ENCODE measurements at regions not wholly inside any gene's neighbourhood (a gene's known extent, or its start where the extent isn't known, plus 50 kb on each side); places are given as distances from the start of the nearest gene placed in this dataset.

DNA sequence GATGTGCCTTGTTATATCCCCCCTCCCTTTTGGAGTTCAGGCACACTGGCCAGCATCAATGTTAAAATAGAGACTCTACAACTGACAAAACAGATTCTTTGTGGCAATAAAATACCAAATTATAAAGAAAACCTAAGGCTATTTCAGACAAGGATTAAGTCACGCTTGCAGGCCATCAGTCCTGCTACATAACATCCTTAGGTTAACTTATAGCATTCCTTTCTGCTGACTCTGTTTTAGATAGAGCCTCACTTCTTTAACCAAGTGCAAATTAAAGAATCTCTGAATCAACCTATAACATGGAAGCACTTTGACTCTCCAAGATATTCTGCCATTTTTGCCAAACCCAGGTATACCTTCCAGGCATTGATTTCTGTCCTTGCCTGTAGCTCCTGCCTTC, 784.6 kb downstream of the RNF144A start:
- no peak for TF ChIP-seq POLR2A (IDR thresholded peaks at IDR 0.05)
- TF ChIP-seq, protein P1, sequence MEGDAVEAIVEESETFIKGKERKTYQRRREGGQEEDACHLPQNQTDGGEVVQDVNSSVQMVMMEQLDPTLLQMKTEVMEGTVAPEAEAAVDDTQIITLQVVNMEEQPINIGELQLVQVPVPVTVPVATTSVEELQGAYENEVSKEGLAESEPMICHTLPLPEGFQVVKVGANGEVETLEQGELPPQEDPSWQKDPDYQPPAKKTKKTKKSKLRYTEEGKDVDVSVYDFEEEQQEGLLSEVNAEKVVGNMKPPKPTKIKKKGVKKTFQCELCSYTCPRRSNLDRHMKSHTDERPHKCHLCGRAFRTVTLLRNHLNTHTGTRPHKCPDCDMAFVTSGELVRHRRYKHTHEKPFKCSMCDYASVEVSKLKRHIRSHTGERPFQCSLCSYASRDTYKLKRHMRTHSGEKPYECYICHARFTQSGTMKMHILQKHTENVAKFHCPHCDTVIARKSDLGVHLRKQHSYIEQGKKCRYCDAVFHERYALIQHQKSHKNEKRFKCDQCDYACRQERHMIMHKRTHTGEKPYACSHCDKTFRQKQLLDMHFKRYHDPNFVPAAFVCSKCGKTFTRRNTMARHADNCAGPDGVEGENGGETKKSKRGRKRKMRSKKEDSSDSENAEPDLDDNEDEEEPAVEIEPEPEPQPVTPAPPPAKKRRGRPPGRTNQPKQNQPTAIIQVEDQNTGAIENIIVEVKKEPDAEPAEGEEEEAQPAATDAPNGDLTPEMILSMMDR (IDR thresholded peaks at IDR 0.05): no peak

Measured in heart left ventricle (tissue), 13 donors.